ENCODE measurements at regions not wholly inside any gene's neighbourhood (a gene's known extent, or its start where the extent isn't known, plus 50 kb on each side); places are given as distances from the start of the nearest gene placed in this dataset.
A peak's percentile ranks its signal among the peaks of the same experiment; 100 is the strongest.

DNA sequence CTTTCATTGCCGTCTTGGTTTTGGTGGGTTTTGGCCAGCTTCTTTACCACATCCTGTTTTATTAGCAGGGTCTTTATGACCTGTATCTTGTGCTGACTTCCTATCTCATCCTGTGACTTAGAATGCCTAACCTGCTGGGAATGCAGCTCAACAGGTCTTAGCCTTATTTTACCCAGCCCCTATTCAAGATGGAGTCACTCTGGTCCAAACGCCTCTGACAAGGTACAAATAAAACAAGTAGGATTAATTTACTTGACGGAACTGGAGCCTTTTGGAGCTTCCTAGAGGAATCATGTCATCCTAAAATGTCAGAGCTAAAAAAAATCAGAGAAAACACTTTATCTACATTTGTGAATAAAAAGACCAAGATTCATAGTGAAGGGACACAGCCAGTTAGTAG lies 66.2 kb upstream of the ATXN3L start:
- no TSS peak for BruUV-seq (replicated peaks)
- ChIA-PET RAD21 (ENCODE audit: unreplicated experiment) (no interaction called here), CTCF (no interaction called here), POLR2A (no interaction called here), SMC1A (ENCODE audit: uncharacterized antibody, unreplicated experiment) (no interaction called here)
- Histone ChIP-seq H3K9ac (ENCODE audit: control insufficient read depth, insufficient read depth, low read length) (no peak overlapping the region), H3K79me2 (ENCODE audit: control insufficient read depth, insufficient read depth, low read length) (no peaks in the 10 kb centered on the region), H3K4me3 (no peak overlapping the region), H3K9me3 (replicated peaks; ENCODE audit: control insufficient read depth, insufficient read depth, low read length) (no peaks in the 10 kb centered on the region; the same call in 2 of the 3 replicates), H3K4me1 (ENCODE audit: control insufficient read depth, insufficient read depth, low read length) (no peaks in the 10 kb centered on the region), H2AFZ (ENCODE audit: control insufficient read depth, low read depth, low read length) (no peak overlapping the region), H3K27me3 (replicated peaks in 1 of 2; ENCODE audit: control insufficient read depth in 2 of 2, insufficient read depth in 2 of 2, low read length in 1 of 2) (no peaks in the 10 kb centered on the region), H4K20me1 (ENCODE audit: control insufficient read depth, insufficient read depth) (no peaks in the 10 kb centered on the region), H3K36me3 (ENCODE audit: control insufficient read depth in 2 of 2, insufficient read depth in 2 of 2, low read length in 1 of 2) (no peaks in the 10 kb centered on the region), H3K27ac (ENCODE audit: control insufficient read depth, insufficient read depth) (no peak overlapping the region), H3K4me2 (ENCODE audit: control insufficient read depth, insufficient read depth) (no peak overlapping the region)
- FAIRE-seq: no peak
- no peak for DNase-seq (ENCODE audit: low read depth, low spot score)
- 60% methylated on average over 3 of the region's 3 CpGs for WGBS (ENCODE audit: insufficient coverage, insufficient replicate concordance, low lambda C conversion rate, missing lambda C conversion rate)
- intact Hi-C loops (cut with micrococcal nuclease; ENCODE audit: unreplicated experiment): loop anchor here (5.0 kb wide), 2 partner anchors 101 to 294 kb away; no protein-coding TSS in a partner anchor
- no peak for ATAC-seq
- TF ChIP-seq ZNF274 (IDR thresholded peaks at IDR 0.05; ENCODE audit: insufficient read depth, insufficient read length) (no peak), GATAD2B (conservative IDR thresholded peaks at IDR 0.05; ENCODE audit: low read depth) (no peak), RUNX3 (IDR thresholded peaks at IDR 0.05; ENCODE audit: low read length) (peak; percentile 5; the same call in 1 of the 2 replicates)
- TF ChIP-seq, protein P1, sequence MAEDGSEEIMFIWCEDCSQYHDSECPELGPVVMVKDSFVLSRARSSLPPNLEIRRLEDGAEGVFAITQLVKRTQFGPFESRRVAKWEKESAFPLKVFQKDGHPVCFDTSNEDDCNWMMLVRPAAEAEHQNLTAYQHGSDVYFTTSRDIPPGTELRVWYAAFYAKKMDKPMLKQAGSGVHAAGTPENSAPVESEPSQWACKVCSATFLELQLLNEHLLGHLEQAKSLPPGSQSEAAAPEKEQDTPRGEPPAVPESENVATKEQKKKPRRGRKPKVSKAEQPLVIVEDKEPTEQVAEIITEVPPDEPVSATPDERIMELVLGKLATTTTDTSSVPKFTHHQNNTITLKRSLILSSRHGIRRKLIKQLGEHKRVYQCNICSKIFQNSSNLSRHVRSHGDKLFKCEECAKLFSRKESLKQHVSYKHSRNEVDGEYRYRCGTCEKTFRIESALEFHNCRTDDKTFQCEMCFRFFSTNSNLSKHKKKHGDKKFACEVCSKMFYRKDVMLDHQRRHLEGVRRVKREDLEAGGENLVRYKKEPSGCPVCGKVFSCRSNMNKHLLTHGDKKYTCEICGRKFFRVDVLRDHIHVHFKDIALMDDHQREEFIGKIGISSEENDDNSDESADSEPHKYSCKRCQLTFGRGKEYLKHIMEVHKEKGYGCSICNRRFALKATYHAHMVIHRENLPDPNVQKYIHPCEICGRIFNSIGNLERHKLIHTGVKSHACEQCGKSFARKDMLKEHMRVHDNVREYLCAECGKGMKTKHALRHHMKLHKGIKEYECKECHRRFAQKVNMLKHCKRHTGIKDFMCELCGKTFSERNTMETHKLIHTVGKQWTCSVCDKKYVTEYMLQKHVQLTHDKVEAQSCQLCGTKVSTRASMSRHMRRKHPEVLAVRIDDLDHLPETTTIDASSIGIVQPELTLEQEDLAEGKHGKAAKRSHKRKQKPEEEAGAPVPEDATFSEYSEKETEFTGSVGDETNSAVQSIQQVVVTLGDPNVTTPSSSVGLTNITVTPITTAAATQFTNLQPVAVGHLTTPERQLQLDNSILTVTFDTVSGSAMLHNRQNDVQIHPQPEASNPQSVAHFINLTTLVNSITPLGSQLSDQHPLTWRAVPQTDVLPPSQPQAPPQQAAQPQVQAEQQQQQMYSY (CRISPR knock-in tag; IDR thresholded peaks at IDR 0.05): 0 out of 2 replicates have a peak, but pooled peaks have one; percentile 69
- TF ChIP-seq, protein P2, sequence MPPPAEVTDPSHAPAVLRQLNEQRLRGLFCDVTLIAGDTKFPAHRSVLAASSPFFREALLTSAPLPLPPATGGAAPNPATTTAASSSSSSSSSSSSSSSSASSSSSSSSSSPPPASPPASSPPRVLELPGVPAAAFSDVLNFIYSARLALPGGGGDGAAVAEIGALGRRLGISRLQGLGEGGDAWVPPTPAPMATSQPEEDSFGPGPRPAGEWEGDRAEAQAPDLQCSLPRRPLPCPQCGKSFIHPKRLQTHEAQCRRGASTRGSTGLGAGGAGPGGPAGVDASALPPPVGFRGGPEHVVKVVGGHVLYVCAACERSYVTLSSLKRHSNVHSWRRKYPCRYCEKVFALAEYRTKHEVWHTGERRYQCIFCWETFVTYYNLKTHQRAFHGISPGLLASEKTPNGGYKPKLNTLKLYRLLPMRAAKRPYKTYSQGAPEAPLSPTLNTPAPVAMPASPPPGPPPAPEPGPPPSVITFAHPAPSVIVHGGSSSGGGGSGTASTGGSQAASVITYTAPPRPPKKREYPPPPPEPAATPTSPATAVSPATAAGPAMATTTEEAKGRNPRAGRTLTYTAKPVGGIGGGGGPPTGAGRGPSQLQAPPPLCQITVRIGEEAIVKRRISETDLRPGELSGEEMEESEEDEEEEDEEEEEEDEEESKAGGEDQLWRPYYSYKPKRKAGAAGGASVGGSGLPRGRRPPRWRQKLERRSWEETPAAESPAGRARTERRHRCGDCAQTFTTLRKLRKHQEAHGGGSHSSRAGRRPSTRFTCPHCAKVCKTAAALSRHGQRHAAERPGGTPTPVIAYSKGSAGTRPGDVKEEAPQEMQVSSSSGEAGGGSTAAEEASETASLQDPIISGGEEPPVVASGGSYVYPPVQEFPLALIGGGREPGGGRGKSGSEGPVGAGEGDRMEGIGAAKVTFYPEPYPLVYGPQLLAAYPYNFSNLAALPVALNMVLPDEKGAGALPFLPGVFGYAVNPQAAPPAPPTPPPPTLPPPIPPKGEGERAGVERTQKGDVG (CRISPR knock-in tag; IDR thresholded peaks at IDR 0.05): 0 out of 2 replicates have a peak, but pooled peaks have one; percentile 80
- TF ChIP-seq, protein P3, sequence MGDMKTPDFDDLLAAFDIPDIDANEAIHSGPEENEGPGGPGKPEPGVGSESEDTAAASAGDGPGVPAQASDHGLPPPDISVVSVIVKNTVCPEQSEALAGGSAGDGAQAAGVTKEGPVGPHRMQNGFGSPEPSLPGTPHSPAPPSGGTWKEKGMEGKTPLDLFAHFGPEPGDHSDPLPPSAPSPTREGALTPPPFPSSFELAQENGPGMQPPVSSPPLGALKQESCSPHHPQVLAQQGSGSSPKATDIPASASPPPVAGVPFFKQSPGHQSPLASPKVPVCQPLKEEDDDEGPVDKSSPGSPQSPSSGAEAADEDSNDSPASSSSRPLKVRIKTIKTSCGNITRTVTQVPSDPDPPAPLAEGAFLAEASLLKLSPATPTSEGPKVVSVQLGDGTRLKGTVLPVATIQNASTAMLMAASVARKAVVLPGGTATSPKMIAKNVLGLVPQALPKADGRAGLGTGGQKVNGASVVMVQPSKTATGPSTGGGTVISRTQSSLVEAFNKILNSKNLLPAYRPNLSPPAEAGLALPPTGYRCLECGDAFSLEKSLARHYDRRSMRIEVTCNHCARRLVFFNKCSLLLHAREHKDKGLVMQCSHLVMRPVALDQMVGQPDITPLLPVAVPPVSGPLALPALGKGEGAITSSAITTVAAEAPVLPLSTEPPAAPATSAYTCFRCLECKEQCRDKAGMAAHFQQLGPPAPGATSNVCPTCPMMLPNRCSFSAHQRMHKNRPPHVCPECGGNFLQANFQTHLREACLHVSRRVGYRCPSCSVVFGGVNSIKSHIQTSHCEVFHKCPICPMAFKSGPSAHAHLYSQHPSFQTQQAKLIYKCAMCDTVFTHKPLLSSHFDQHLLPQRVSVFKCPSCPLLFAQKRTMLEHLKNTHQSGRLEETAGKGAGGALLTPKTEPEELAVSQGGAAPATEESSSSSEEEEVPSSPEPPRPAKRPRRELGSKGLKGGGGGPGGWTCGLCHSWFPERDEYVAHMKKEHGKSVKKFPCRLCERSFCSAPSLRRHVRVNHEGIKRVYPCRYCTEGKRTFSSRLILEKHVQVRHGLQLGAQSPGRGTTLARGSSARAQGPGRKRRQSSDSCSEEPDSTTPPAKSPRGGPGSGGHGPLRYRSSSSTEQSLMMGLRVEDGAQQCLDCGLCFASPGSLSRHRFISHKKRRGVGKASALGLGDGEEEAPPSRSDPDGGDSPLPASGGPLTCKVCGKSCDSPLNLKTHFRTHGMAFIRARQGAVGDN (IDR thresholded peaks at IDR 0.05): peak; percentile 52
- TF ChIP-seq, protein P4, sequence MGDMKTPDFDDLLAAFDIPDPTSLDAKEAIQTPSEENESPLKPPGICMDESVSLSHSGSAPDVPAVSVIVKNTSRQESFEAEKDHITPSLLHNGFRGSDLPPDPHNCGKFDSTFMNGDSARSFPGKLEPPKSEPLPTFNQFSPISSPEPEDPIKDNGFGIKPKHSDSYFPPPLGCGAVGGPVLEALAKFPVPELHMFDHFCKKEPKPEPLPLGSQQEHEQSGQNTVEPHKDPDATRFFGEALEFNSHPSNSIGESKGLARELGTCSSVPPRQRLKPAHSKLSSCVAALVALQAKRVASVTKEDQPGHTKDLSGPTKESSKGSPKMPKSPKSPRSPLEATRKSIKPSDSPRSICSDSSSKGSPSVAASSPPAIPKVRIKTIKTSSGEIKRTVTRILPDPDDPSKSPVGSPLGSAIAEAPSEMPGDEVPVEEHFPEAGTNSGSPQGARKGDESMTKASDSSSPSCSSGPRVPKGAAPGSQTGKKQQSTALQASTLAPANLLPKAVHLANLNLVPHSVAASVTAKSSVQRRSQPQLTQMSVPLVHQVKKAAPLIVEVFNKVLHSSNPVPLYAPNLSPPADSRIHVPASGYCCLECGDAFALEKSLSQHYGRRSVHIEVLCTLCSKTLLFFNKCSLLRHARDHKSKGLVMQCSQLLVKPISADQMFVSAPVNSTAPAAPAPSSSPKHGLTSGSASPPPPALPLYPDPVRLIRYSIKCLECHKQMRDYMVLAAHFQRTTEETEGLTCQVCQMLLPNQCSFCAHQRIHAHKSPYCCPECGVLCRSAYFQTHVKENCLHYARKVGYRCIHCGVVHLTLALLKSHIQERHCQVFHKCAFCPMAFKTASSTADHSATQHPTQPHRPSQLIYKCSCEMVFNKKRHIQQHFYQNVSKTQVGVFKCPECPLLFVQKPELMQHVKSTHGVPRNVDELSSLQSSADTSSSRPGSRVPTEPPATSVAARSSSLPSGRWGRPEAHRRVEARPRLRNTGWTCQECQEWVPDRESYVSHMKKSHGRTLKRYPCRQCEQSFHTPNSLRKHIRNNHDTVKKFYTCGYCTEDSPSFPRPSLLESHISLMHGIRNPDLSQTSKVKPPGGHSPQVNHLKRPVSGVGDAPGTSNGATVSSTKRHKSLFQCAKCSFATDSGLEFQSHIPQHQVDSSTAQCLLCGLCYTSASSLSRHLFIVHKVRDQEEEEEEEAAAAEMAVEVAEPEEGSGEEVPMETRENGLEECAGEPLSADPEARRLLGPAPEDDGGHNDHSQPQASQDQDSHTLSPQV (IDR thresholded peaks at IDR 0.05): peak; percentile 85; the same call in 1 of the 2 replicates
- in situ Hi-C loops (cut with MboI): no loop called here
